Superior temporal gyrus (tissue), 1 donor: ENCODE measurements at regions not wholly inside any gene's neighbourhood (a gene's known extent, or its start where the extent isn't known, plus 50 kb on each side); places are given as distances from the start of the nearest gene placed in this dataset.

ENCODE experiments used
- DNase-seq: peaks from one replicate; pipeline ENCODE4 v3.0.0-alpha.2; 2016; ENCODE audit errors: extremely low spot score

- no peak for DNase-seq
Measured at GRCh38 chr10:118175148-118175547, 128.4 kb upstream of the RAB11FIP2 start.

- no peak for DNase-seq
Measured at GRCh38 chr10:118173296-118173695, 126.6 kb upstream of the RAB11FIP2 start.

- DNase-seq: no peak
Measured at GRCh38 chr10:118171861-118172260, 125.1 kb upstream of the RAB11FIP2 start.

- DNase-seq: no peak
Measured at GRCh38 chr10:118167056-118167700, 120.4 kb upstream of the RAB11FIP2 start.

- DNase-seq: no peak
Measured at GRCh38 chr10:118163217-118163616, 116.5 kb upstream of the RAB11FIP2 start.

- no peak for DNase-seq
Measured at GRCh38 chr10:118161461-118162246, 114.9 kb upstream of the RAB11FIP2 start.

GRCh38 chr10:118153287-118153686, 106.5 kb upstream of the RAB11FIP2 start:
- DNase-seq: no peak

DNA sequence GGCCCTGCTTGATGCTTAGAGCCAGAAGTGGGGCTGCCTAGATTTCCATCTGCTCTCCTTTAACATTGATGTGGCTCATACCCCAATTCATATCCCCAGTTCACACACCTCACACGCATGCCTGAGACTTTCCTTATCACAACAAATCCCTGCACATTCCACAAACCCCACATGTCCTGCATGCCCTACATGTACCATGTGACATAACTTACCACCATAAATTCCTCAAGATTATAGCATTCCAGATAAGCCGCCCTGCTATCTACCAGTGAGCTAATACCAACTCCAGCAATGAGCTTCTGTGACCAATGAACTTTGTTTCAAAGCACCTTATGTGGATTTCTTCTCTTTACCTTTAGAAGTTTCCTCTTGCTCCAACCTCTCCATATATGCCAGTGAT, 104.7 kb upstream of the RAB11FIP2 start:
- DNase-seq: no peak

DNA sequence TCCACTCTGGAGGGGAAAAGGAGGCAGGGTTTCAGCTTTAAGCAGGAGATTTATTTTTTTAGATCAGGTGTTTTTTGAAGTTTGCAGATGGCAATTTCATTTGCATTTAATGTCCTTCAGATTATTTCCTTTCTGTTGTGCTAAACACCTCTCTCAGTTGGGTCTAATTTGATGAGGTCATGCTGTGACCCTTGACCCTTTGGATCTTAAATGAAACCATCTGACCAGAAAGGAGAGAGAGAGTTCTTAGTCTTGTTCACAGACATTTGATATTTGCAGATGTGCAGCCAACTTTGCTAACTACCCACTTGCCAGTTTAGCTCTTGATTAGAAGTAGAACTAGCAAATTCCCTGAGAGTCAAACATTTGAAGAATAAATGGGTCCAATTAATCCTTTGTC, 101.5 kb upstream of the RAB11FIP2 start:
- no peak for DNase-seq

- no peak for DNase-seq
Measured at GRCh38 chr10:118145256-118145655, 98.5 kb upstream of the RAB11FIP2 start.

- no peak for DNase-seq
Measured at GRCh38 chr10:118141471-118141870, 94.7 kb upstream of the RAB11FIP2 start.

- DNase-seq: no peak
Measured at GRCh38 chr10:118139321-118139720, 92.6 kb upstream of the RAB11FIP2 start.

GRCh38 chr10:118128675-118129074, 81.9 kb upstream of the RAB11FIP2 start:
- DNase-seq: no peak

GRCh38 chr10:118118716-118119115, 72.0 kb upstream of the RAB11FIP2 start:
- no peak for DNase-seq

DNA sequence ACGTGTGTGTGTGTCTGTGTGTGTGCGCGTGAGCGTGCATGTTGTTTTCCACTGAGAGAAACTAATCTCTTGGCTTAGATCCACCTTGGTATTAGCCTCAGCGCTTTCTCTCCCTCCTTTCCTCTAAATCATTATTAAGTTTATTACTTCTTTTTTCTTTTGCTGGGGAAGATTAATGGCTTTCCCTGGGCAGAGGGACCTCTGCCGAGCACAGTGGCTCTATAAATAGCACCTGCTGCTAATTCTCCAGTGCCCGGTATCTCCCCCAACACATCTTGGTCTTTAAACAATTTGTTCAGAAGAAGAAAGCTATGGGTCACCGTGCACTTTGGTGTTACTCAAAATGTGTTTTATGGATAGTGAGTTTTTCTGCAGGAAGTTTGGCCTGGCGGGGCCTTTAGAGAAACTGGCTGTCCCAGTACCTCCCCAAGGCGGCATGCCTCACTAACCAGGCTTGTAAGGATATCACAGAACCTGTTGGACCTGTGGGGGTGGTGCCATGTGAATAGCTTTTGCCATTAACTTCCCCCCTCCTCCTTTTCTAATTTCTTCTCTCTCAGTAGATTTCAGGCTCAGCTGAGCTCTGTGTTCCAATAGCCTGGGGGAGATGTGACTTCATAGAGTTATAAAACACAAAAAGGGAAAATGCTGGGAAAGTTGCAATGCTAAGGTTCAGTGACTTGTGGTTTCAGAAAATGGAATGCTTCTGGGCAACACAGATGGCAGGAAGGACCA, 70.1 kb upstream of the RAB11FIP2 start:
- no peak for DNase-seq

DNA sequence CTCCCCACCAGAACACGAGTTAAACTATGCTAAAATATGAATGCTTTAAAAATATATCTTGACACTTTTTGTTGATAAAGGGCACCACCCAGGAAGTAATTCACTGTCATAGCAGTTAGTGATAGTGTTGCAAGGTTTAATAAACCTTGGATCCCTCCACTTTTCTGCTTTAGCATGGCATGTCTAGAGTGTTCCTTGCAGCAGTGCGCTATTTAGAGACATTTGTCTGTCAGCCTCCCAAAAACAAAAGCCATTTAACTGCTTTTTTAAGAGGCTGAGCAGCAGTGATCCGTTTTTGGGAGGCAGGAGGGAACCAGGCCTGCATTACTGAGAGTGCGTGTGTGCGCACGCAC, 69.6 kb upstream of the RAB11FIP2 start:
- no peak for DNase-seq

- no peak for DNase-seq
Measured at GRCh38 chr10:118115701-118116100, 69.0 kb upstream of the RAB11FIP2 start.

GRCh38 chr10:118114992-118115391, 68.3 kb upstream of the RAB11FIP2 start:
- DNase-seq: no peak

- no peak for DNase-seq
Measured at GRCh38 chr10:118112543-118113125, 65.9 kb upstream of the RAB11FIP2 start.

DNA sequence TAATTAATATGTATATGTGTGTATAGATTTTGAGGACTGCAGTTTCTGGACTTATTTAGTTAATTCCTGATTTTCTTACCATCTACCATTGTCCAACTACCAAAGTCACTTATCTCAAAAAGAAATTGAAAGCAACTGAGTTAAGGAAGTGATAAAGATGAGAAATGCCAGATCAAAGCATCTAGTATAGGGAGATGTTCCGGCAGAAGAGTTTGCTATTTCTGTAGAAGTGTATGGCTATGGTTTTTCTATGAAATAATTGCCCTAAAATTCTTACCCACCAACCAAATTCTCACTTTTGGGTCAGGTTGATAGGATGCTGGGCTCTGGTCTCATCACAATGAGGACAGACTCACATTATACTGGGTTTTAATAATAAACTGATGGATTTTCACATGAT, 64.0 kb upstream of the RAB11FIP2 start:
- no peak for DNase-seq

DNA sequence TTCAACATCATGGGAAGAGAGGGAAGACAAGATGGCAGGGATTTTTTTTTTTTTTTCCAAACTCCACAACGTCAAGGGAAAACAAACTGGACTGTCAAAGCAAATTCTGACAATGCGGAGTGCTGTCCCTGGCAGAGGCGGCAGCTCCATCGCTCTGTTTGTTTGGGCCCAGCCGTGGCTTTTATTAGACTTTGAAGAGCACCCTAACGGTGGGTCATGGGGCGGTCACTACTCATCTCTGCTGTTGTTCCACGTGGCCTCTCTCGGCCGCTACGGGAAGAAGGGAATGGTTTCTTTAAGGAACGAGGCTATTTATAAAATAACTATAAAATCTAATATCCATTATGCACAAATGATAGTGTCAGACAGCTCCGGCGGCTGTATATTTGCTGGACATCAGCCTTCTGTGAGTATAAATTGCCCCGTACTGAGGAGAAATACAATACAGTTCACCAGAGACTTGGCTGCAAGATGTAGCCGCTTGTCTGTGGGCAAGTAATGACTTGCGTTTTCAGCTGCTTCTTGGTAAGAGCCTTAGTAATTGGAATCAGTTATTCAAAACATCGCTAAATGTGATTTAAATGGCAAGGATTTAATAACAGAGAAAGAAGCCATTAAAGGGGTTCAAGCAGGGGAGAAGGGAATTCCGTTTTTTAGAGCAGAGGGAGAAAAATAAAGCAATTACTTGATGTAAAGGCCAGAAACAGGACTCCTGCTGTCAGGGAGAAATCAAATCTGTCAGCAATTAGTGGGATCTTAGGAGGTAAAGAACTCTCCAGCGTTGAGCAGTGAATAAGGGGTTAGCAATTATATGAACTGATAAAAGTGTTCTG, 61.7 kb upstream of the RAB11FIP2 start:
- DNase-seq: no peak

DNA sequence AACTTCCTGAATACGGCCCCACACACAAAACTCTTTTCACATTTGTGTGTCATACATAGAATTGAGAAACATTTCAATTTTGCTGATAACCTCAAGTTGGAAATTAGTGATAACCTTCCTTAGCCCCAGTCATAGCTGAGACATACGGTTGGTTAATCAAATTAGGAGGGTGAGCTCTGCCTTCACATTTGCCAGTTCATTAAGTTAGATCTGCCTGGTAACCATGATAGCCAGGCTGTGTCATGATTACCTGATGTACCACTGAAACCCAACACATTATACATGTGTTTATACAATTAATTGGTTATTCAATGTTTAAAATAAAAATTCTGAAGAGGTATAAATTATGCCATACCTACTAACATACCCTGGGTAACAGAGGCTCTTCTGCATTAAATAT, 60.8 kb upstream of the RAB11FIP2 start:
- DNase-seq: no peak
